K562 (cell line): ENCODE measurements at regions not wholly inside any gene's neighbourhood (a gene's known extent, or its start where the extent isn't known, plus 50 kb on each side); places are given as distances from the start of the nearest gene placed in this dataset.
A peak's percentile ranks its signal among the peaks of the same experiment; 100 is the strongest.

Experiments
- ADNP ChIP-seq: fragments of 200-800 bp; sonication (Bioruptor generic); IDR thresholded peaks from 2 replicates; pipeline ENCODE4 v1.6.1; 2016; ENCODE audit warnings: missing genetic modification characterization, missing compliant biosample characterization
- ATF3 ChIP-seq, 2 experiments: fragments of 450-650 bp in 1 of 2; sonication (generic) in 1 of 2; formaldehyde crosslinking in 1 of 2; IDR thresholded peaks in 1 of 2; conservative IDR thresholded peaks in 1 of 2; 2 replicates each; pipeline versions ENCODE4 v1.6.1 to v1.8.1; 2016 to 2023; ENCODE audit warnings: mild to moderate bottlenecking in 2 of 2, moderate library complexity in 2 of 2, inconsistent platforms in 1 of 2, missing genetic modification reagents in 1 of 2
- ATF7 ChIP-seq: fragments of 450-650 bp; IDR thresholded peaks from 2 replicates; pipeline ENCODE4 v1.7.1; 2014; ENCODE audit warnings: mild to moderate bottlenecking, moderate library complexity
- CBFA2T3 ChIP-seq: fragments of 450-650 bp; IDR thresholded peaks from 2 replicates; pipeline ENCODE4 v1.6.1; 2017
- CBX1 ChIP-seq: sonication (generic); IDR thresholded peaks from 2 replicates; pipeline ENCODE4 v1.6.1; 2016; ENCODE audit warnings: antibody characterized with exemption, low read depth, mild to moderate bottlenecking
- KAT7 ChIP-seq: sonication (generic); formaldehyde crosslinking; IDR thresholded peaks from 2 replicates; pipeline ENCODE4 v1.8.0; 2022; ENCODE audit warnings: missing genetic modification reagents, mild to moderate bottlenecking, borderline replicate concordance
- SMARCB1 ChIP-seq: IDR thresholded peaks from 2 replicates; pipeline ENCODE4 v1.6.1; 2011; ENCODE audit warnings: improper control_type of control experiment, low read depth; ENCODE audit not compliant: insufficient read length
- SMARCE1 ChIP-seq: fragments of 450-650 bp; IDR thresholded peaks from 2 replicates; pipeline ENCODE4 v1.7.1; 2016; ENCODE audit warnings: mild to moderate bottlenecking
- SOX6 ChIP-seq: fragments of 450-650 bp; IDR thresholded peaks from 2 replicates; pipeline ENCODE4 v1.6.1; 2014; ENCODE audit warnings: mild to moderate bottlenecking
- TAF15 ChIP-seq: fragments of 200-400 bp; formaldehyde crosslinking; IDR thresholded peaks from 2 replicates; pipeline ENCODE4 v1.6.1; 2017; ENCODE audit warnings: mild to moderate bottlenecking, low read depth, low read length, moderate library complexity
- TAL1 ChIP-seq: fragments of 450-650 bp; IDR thresholded peaks from 2 replicates; pipeline ENCODE4 v1.6.1; 2016; ENCODE audit warnings: mild to moderate bottlenecking
- TCF3 ChIP-seq: sonication (generic); formaldehyde crosslinking; IDR thresholded peaks from 2 replicates; pipeline ENCODE4 v1.4.0; 2020; ENCODE audit warnings: mild to moderate bottlenecking, missing genetic modification reagents
- THAP12 ChIP-seq: fragments of 250-450 bp; sonication (Bioruptor Pico); IDR thresholded peaks from 2 replicates; pipeline ENCODE4 v1.9.0; 2021; ENCODE audit warnings: mild to moderate bottlenecking, inconsistent platforms
- ZEB2 ChIP-seq: fragments of 450-650 bp; IDR thresholded peaks from 2 replicates; pipeline ENCODE4 v1.6.1; 2016
- ZNF124 ChIP-seq: sonication (generic); formaldehyde crosslinking; IDR thresholded peaks from 2 replicates; pipeline ENCODE4 v1.8.1; 2022; ENCODE audit warnings: missing genetic modification reagents
- ZNF398 ChIP-seq: fragments of 250-450 bp; sonication (Bioruptor Pico); IDR thresholded peaks from 2 replicates; pipeline ENCODE4 v1.8.0; 2021; ENCODE audit warnings: moderate library complexity, mild to moderate bottlenecking, inconsistent platforms
- ZNF740 ChIP-seq, 3 experiments: fragments of 200-800 bp in 1 of 3; sonication (Bioruptor generic) in 1 of 3; sonication (generic) in 1 of 3; formaldehyde crosslinking in 1 of 3; IDR thresholded peaks; 2 replicates each; pipeline versions ENCODE4 v1.6.1 to v1.8.0; 2016 to 2022; ENCODE audit warnings: mild to moderate bottlenecking in 2 of 3, missing compliant biosample characterization in 2 of 3, missing genetic modification characterization in 2 of 3, missing genetic modification reagents in 1 of 3
- ZNF830 ChIP-seq: fragments of 250-450 bp; sonication (Bioruptor Pico); IDR thresholded peaks from 2 replicates; pipeline ENCODE4 v1.5.0; 2021; ENCODE audit warnings: mild to moderate bottlenecking

GRCh38 chr3:197440717-197441303 is 115.0 kb downstream of the BDH1 start (continued):
- TF ChIP-seq ATF3 (IDR thresholded peaks at IDR 0.05) = peak; percentile 38; the same call in 1 of the 2 replicates
- no peak for TF ChIP-seq ATF3 (CRISPR knock-in tag; conservative IDR thresholded peaks at IDR 0.05)
- TF ChIP-seq ATF7 = peak; percentile 67
- peak; percentile 74 for TF ChIP-seq TAL1
- no peak for TF ChIP-seq THAP12 (CRISPR knock-in tag)
- TF ChIP-seq ADNP (tag) = peak; percentile 74; the same call in 1 of the 2 replicates
- TF ChIP-seq ZEB2 = peak; percentile 15; the same call in 1 of the 2 replicates
- TF ChIP-seq SOX6 = 0 out of 2 replicates have a peak, but pooled peaks have one; percentile 8
- no peak for TF ChIP-seq ZNF124 (CRISPR knock-in tag)
- TF ChIP-seq KAT7 = no peak
- no peak for TF ChIP-seq ZNF398 (CRISPR knock-in tag)
- TF ChIP-seq SMARCB1 = no peak
- no peak for TF ChIP-seq CBX1
- peak; percentile 73 for TF ChIP-seq CBFA2T3
- no peak for TF ChIP-seq TAF15
- TF ChIP-seq ZNF740 (CRISPR knock-in tag; IDR thresholded peaks at IDR 0.05) = no peak
- no peak for TF ChIP-seq ZNF740 (tag; IDR thresholded peaks at IDR 0.05)
- peak; percentile 77 for TF ChIP-seq TCF3 (CRISPR knock-in tag)
- TF ChIP-seq SMARCE1 = peak; percentile 48; the same call in 1 of the 2 replicates
- no peak for TF ChIP-seq ZNF830 (CRISPR knock-in tag)
